ENCODE measurements at regions not wholly inside any gene's neighbourhood (a gene's known extent, or its start where the extent isn't known, plus 50 kb on each side); places are given as distances from the start of the nearest gene placed in this dataset.

DNA sequence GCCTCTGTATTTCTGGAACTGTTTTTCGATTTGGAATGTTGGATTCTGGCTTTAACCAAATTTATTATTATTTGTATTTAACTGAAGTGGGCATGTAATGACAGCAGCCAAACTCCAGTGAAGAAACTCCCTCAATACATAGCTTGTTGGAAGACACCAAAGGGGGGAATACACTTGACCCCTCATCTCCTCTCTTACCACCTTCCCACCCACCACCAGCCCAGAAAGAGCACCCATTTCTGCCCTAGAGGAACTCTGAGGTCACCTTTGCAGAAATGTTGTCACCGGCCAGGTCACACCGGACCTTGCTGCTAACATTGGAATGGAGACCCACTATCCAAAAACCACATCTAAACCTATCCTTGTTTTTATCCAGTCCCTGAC, 58.6 kb upstream of the CA12 start:
- TF ChIP-seq, protein P1, sequence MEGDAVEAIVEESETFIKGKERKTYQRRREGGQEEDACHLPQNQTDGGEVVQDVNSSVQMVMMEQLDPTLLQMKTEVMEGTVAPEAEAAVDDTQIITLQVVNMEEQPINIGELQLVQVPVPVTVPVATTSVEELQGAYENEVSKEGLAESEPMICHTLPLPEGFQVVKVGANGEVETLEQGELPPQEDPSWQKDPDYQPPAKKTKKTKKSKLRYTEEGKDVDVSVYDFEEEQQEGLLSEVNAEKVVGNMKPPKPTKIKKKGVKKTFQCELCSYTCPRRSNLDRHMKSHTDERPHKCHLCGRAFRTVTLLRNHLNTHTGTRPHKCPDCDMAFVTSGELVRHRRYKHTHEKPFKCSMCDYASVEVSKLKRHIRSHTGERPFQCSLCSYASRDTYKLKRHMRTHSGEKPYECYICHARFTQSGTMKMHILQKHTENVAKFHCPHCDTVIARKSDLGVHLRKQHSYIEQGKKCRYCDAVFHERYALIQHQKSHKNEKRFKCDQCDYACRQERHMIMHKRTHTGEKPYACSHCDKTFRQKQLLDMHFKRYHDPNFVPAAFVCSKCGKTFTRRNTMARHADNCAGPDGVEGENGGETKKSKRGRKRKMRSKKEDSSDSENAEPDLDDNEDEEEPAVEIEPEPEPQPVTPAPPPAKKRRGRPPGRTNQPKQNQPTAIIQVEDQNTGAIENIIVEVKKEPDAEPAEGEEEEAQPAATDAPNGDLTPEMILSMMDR (IDR thresholded peaks at IDR 0.05) = no peak
- TF ChIP-seq EP300 (IDR thresholded peaks at IDR 0.05) (no peak), POLR2A (IDR thresholded peaks at IDR 0.05) (no peak), POLR2AphosphoS5 (IDR thresholded peaks at IDR 0.05) (no peak)
- Histone ChIP-seq H3K36me3 (no peaks in the 10 kb centered on the region), H3K27ac (no peak overlapping the region), H3K9me3 (no peaks in the 10 kb centered on the region), H3K4me3 (no peak overlapping the region), H3K27me3 (no peaks in the 10 kb centered on the region), H3K4me1 (peaks cover 10% of the 10 kb centered on the region)
- WGBS = 85% methylated on average over 3 of the region's 3 CpGs
- no peak for DNase-seq (ENCODE audit: low spot score in 2 of 2)

DNA sequence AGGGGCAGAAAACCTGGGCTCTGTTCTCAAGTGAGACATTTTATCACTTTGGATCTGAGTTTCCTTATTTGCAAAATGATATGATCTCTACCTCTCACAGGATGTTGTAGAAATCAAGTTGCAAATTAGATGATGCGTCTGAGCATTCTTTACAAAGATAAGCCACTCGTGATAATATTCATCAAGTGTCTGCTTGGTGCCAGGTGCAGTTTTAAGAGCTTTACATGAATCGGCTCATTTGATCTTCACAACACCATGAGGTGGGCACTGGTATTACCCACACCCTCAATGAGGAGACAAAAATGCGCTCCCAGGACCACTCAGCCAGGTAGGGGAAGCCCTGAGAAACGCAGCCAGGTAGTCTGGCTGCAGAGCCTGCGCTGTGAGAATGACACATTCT, 59.1 kb upstream of the CA12 start:
- Histone ChIP-seq H3K27ac (no peak overlapping the region), H3K4me3 (no peak overlapping the region), H3K4me1 (peaks cover 10% of the 10 kb centered on the region), H3K27me3 (no peaks in the 10 kb centered on the region), H3K36me3 (no peaks in the 10 kb centered on the region), H3K9me3 (no peaks in the 10 kb centered on the region)
- TF ChIP-seq, protein P1 (IDR thresholded peaks at IDR 0.05) = no peak
- no peak for TF ChIP-seq POLR2A (IDR thresholded peaks at IDR 0.05)
- no peak for TF ChIP-seq EP300 (IDR thresholded peaks at IDR 0.05)
- TF ChIP-seq POLR2AphosphoS5 (IDR thresholded peaks at IDR 0.05) = no peak
- no peak for DNase-seq (ENCODE audit: low spot score in 2 of 2)
- 85% methylated on average over 6 of the region's 6 CpGs for WGBS

DNA sequence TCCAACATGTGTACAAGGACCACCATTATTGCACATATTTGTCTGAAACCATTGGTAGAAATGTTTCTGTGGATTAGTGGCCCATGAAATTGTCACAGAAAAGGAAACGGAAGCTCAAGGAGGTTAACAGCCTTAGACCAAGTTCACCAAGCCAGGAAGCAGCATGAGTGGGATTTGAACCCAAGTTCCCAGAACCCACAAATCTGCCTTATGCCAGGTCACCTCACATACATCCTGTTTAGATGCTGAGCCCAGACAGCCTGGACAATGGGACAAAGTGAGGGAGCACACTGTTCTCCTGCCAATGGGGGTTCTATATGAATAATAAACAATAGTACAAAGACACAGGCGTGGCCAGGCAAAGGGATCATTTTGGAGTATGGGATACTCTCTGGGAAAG, 59.6 kb upstream of the CA12 start:
- peaks cover 10% of the 10 kb centered on the region for H3K4me1 ChIP-seq
- no peaks in the 10 kb centered on the region for H3K36me3 ChIP-seq
- no peak overlapping the region for H3K27ac ChIP-seq
- H3K4me3 ChIP-seq = no peak overlapping the region
- TF ChIP-seq EP300 (IDR thresholded peaks at IDR 0.05) (no peak), POLR2A (IDR thresholded peaks at IDR 0.05) (no peak), POLR2AphosphoS5 (IDR thresholded peaks at IDR 0.05) (no peak)
- TF ChIP-seq, protein P1 (IDR thresholded peaks at IDR 0.05) = no peak
- no peaks in the 10 kb centered on the region for H3K27me3 ChIP-seq
- no peak for DNase-seq (ENCODE audit: low spot score in 2 of 2)
- no peaks in the 10 kb centered on the region for H3K9me3 ChIP-seq
- WGBS = 93% methylated on average over 2 of the region's 2 CpGs

DNA sequence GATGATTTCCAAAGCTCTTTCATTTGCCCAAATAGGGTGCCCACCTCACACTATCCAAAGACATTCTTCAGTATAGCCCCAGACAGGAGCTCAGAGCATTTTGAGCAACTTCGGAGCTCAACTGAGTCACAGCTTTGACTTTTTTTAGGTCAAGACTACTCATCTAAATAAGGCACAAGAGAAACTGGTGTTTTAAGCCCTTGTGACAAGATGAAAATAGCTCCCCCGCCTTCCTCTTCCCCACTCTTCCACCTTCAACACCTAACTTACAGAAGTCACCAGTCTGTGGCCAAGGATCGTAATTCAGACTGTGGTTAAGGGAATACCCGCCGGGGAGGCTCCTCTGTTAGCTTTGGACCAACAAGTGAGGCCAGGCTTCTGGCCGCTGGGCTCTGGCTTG, 60.4 kb upstream of the CA12 start:
- WGBS = 87% methylated on average over 6 of the region's 6 CpGs
- no peak for DNase-seq (ENCODE audit: low spot score in 2 of 2)
- TF ChIP-seq, protein P1 (IDR thresholded peaks at IDR 0.05) = no peak
- TF ChIP-seq POLR2A (IDR thresholded peaks at IDR 0.05) (no peak), POLR2AphosphoS5 (IDR thresholded peaks at IDR 0.05) (no peak), EP300 (IDR thresholded peaks at IDR 0.05) (no peak)

DNA sequence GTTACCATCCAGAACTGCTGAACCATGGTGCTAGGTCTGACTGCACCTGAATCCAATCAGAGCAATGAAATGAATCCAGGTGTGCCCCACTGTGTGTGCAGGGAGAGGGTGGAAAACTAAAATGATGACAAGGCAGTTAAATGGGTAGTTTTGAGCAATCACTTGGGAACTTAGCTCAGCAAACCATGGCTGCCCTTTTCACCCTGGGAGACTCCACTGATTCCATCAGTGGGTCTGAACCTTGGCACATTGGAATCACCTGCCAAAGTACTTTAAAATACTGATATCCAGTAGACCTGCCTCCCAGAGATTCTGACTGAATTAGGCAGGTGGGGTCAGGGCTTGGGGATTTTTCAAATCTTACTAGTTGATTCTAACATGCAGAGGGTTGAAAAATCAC, 59.8 kb upstream of the USP3 start:
- no peak overlapping the region for H3K27ac ChIP-seq
- H3K27me3 ChIP-seq = no peaks in the 10 kb centered on the region
- TF ChIP-seq, protein P1 (IDR thresholded peaks at IDR 0.05) = no peak
- TF ChIP-seq EP300 (IDR thresholded peaks at IDR 0.05) (no peak), POLR2A (IDR thresholded peaks at IDR 0.05) (no peak), POLR2AphosphoS5 (IDR thresholded peaks at IDR 0.05) (no peak)
- no peaks in the 10 kb centered on the region for H3K9me3 ChIP-seq
- H3K36me3 ChIP-seq = no peaks in the 10 kb centered on the region
- no peak for DNase-seq (ENCODE audit: low spot score in 2 of 2)
- no peak overlapping the region for H3K4me3 ChIP-seq
- H3K4me1 ChIP-seq = peaks cover under 1% of the 10 kb centered on the region

More for the DNA sequence above, 60.4 kb upstream of the CA12 start:
- Histone ChIP-seq H3K9me3 (no peaks in the 10 kb centered on the region), H3K27ac (no peak overlapping the region), H3K27me3 (no peaks in the 10 kb centered on the region), H3K4me3 (no peak overlapping the region), H3K36me3 (no peaks in the 10 kb centered on the region), H3K4me1 (peaks cover 2% of the 10 kb centered on the region)
